Mucosa of gallbladder (tissue), 1 donor: ENCODE measurements at regions not wholly inside any gene's neighbourhood (a gene's known extent, or its start where the extent isn't known, plus 50 kb on each side); places are given as distances from the start of the nearest gene placed in this dataset.
"Not testable (repeated sequence)": the region's sequence is repeated elsewhere in the genome, so short reads cannot be mapped to it uniquely, and the experiment has no call there.

ENCODE experiments used
- DNase-seq: peaks from one replicate; pipeline ENCODE4 v3.0.0-alpha.2; 2020; ENCODE audit warnings: low spot score
- donor health status: DM: no; HTN: no; CAD: no.

DNA sequence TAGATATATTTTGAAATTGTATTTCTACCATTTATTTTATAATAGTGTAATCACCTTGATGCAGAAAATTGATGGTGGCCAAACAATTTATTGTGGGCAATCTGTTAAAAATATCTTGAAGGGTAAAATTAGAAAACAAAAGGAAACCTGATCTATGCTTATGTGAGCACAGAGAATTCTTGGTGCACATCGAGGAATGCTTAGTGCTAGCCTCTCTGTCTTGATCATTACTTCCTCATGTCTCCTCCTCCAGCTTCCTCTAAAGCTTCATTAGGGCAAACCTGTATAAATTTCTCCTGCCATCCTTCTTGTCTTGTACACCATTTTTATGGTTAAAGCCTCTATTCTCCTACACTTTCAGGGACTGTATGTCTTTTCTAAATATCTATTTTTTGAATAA, 725.8 kb downstream of the RAPGEF2 start:
- DNase-seq = no peak

DNA sequence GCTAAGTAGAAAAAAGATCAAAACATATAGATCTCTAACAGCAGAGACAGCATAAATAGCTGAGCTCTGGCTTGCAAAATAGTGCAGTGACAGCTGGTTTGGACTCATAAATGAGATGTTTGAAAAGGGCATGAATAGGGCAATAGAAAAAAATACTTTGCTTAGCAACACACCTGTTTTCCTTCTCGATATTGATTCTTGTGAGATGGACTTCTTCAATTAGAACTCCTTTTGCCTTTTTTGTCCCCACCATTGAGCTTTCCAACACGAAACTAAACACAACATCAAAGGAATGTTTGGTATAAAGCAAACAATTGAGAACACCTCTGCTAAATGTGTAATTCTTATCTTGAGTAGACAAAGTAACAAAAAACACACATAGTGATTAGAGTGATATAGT, 726.3 kb downstream of the RAPGEF2 start:
- no peak for DNase-seq

DNA sequence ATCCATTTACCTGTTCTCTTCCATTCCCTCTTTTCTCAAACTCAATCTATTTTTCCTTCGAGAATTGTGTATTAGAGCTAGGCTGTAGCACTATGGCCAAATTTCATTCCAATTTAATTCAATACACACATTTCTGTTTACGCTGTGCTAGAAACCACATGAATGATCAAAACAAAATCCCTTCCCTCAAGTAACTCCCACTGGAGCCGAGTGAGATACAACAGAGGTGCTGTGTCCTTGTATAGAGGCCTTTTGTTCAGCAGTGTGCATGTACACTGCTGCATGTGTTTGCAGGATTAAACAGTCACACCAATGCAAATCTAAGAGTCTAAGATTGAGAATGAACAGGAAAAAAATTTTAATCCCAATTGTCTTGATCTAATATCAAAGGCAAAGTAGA, 734.2 kb downstream of the RAPGEF2 start:
- DNase-seq = no peak

DNA sequence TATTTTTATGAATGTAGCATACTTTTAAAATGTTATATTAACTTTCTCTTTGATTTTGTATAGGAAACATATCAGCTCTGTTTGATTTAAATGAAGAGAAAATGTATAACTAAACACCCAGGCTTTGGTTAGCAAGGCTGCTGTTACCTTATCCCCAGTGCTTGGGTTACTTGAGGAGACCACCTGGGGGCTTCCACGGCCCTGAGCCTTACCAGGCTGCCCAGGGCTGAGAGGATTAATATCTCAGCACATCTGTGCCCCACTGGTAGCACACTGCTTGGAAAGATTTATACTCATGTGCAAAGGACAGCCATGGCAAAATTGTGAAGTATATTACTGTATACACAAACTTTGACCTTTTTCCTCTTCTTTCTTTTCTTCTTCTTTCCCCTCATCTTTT, 752.9 kb downstream of the RAPGEF2 start:
- DNase-seq = no peak

DNA sequence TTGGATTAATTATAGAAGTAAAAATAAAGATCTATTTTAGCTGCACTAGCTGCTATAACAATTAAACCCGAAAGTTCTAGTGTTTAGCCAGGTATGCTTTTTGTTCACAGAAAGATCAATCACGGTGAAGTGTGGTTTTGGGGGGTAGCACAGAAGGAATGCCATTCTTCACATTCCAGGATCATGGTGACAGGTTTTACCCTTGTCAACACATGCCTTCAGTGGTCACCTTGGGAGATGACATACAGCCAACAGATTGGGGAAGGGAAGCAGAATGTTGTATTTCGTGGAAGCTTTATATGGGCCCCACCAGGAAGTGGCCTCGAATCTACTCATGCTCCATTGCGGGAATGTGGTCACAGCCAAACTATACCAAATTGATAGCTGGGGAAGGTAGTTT, 753.6 kb downstream of the RAPGEF2 start:
- no peak for DNase-seq

DNA sequence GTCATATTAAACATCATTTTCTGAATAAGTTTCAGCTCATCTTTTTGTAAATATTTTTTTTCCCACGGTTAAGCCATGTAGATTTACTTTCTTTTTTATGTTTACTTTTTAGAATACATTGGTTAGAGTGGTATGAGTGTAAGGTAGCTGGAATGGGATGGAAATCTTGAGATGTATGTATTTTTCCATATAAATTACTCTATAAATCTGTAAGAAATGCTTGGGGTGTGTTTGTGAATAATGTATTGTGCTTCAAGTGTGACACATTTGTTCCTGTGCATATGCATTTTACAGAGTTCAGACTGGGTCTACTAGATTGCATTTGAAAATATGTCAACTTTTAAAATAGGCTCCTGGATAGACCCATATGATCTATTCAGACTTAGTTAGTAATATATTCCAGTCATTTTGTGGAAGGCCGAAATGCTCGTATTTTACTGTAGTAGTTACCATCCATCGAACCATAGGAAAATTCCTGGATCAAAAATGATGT, 756.8 kb downstream of the RAPGEF2 start:
- DNase-seq = no peak

DNA sequence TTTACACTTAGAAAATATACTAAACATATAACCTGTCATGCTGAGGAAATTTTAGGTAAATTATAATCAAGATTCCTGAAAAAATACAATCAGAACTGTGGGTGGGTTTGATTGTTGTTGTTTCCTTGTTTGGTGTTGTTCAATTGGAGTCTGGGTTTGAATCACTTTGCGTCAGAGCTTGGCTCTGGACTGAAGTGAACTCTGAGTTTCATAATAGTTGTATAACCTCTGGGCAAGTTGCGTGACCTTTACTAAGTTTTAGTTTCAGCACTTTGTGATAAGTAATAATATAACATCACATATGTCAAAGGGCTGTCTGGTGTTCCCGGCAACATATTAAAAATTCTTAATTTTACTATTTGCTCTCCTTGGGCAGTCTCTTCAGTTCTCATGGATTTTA, 758.1 kb downstream of the RAPGEF2 start:
- DNase-seq = no peak

DNA sequence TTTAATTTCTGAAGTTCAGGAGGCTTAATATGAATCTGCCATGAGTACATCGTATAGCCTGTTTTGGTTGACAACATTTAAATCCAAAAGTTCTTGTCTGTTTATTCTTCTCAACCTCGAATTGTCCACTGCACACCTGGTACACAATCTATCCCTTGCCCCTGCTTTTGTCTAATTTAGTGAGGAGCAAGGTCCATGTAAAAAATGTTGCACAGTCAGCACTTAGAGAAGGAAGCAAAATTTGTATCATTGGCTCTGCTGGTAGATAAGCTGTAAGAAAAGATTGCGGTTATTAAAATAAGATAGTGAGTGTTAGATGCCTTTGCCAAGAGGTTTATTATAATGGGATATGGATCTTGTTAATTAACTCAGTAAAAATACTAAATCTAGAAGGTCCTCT, 761.5 kb downstream of the RAPGEF2 start:
- no peak for DNase-seq

DNA sequence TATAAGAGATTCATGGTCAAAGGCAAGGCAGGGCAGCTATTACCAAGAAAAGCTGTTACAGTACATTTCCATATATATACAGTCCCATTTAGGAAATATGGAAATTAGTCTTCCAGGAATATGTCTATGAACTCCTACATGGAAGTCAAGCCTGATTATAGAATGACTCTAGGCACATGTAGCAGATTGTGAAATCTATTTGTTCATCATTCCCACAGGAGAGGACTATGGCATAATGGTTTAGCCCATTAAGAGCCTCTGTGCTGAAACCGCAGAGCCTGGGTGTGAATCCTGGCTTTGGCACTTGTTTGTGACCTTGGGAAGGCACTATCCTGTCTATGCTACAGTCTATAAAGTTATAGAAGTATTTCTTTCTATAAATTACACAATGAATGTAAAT, 764.8 kb downstream of the RAPGEF2 start:
- no peak for DNase-seq

DNA sequence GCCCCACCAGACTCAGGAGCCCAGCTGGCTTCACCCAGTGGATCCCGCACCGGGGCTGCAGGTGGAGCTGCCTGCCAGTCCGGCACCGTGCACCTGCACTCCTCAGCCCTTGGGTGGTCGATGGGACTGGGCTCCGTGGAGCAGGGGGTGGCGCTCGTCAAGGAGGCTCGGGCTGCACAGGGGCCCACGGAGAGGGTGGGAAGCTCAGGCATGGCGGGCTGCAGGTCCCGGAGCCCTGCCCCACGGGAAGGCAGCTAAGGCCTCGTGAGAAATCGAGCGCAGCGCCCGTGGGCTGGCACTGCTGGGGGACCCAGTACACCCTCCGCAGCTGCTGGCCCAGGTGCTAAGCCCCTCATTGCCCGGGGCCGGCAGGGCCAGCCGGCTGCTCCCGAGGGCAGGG, 766.1 kb downstream of the RAPGEF2 start:
- not testable (repeated sequence) for DNase-seq

DNA sequence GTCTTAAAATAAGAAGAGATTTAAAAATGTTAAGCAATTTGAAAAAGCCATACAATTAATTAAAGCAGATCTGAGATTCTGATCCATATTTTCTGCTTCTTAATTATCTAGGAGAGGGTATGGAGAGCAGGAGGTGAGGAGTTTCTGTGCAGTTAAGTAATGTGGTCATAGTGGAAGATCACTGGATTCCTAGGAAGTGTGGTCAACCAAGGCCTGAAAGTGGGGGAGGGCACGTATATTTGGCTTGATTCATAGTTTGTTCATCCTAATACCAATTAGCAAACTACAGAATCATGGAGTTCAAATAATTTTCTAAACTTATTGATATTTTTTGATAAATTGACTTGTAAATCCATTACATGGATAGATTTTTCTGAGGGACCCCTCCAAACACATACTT, 768.3 kb downstream of the RAPGEF2 start:
- DNase-seq = no peak

DNA sequence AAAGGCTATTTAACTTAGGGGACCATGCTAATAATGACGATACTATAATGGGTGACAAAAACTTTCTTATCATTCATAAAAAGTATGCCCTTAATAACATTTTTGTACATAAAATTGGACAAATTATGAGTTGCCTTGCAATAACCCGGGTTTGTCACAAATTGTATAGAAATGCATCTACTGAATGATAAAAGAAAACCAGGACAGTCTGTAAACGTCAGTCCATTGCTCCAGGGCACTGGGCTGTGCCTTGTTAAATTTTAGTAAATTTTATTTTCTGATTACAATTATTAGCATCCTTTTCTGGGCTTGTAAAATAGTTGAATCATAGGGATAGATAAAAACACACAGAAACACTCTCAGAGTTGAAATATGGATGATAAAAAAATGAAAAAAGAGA, 778.3 kb downstream of the RAPGEF2 start:
- DNase-seq = no peak

DNA sequence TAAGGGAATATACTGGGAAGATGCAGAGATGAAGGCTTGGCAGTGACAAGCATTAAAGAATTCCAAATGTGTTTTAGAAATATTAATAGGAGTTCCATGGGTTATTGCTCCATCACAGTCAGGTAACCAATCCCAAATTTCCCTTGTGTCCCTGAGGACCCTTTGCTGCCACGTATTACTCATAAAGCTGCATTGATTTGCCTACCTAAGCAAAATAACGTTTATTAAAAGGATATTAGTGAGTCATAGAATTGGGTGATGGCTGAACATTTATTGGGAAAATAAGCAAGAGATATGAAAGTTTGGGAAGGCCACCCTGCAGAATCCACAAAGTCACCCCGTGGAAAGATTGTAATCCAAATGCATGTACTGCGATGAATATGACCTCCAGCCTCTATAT, 782.1 kb downstream of the RAPGEF2 start:
- DNase-seq = no peak

DNA sequence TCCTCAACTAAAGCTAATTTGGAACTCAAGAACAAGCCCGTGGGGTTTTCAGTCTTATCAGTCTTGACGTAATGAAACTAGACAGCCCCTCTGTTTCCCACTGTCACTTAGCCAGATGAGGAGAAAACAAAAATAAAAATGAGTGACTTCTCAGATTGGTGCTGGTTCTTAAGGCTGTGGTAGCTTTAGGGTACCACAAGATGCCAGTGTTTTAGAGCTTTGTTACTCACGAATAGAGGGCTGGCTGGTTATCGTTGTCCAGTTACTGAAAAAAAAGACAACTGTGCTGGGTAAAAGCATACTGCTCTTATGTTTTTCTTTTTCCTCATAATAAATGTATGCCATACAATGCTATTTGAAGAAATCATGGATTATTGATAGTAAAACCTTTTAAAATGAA, 796.7 kb downstream of the RAPGEF2 start:
- no peak for DNase-seq

DNA sequence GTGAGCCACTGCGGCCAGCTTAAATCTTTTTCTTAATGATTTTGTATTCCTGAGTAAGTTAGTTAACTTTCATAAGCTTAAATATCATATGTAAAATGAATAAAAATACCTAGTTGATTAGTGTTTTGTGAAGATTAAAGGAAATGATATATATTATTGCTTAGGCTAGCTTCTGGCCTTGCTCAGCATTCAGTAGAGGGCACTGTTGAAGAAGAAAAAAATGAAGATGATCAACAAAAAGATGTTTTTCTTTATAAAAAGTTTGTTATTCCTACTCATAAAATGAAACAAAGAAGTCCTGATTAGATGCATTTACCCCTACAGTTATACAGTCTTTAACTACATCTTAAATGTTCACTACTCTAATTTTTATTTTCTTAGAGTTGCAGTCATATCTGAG, 797.7 kb downstream of the RAPGEF2 start:
- no peak for DNase-seq

DNA sequence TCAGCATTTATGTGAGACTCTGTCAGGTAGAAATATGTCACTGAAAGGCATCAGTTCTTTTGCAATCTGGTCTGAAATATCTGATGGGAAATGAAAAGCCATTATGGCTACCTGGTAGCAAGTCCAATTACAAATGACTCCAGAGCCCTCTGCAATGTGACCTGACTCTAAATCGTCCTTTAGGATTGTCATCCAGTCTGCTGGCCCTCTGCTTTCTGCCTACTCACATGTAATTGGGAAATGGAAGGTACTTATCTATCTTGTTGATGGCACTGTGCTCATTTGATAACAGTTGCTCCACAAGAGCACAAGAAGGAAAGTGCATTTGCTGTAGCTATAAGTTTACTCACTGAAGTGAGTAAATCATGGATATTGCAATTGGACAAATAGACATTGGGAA, 799.8 kb downstream of the RAPGEF2 start:
- DNase-seq = no peak

DNA sequence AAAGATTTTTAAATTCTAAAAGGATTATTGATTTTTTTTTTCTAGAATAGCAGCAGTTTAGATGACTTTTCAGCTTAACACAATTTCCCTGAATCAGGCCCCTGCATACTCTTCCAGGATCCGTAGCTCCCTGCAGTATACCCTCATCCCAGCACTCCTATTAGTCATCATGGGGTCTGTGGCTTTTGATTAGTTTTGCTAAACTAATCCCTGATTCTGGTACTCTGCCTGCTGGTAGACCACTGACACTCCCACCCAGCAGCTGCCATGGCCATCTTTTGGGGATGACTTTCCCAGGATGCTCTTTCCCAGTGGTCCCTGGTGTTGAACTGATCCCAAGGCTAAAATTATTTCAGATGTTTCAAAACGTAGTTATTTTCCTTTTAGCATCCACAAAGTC, 802.0 kb downstream of the RAPGEF2 start:
- DNase-seq = no peak

DNA sequence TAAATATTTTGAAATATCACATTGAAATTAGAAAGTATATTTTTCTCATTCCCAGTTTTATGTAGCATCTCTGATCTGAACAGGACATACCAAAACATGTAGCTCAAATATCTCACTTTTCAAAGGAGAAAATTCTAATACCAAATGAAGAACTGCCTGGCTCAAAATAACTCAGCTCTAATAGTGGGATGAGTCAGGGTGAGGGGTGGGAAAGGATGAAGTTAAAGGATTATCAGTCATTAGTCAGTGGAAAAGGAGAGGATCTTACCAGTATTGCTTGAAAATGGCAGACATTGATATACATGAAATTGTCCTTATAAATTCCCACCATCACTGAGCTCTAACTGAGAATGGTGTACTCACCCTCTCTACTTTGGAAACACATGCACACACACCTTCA, 803.2 kb downstream of the RAPGEF2 start:
- DNase-seq = no peak

DNA sequence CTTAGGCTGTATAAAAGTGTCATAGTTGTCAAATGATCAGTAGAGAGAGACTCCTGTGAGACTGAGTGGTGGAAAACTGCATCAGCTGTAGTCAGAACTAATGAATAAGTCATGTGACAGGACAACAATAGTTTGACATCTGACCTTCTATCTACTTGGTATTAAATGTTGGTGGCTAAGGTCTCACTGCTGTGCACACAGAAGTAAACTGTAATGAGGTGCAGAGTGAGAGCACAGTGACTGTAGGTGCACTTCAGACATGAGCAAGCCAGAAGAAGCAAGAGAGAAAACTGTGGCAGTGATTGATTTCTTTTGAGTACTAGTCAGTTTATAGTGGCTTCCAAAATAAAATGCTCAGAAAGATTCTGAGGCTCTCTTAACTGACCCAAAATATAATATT, 803.6 kb downstream of the RAPGEF2 start:
- no peak for DNase-seq

DNA sequence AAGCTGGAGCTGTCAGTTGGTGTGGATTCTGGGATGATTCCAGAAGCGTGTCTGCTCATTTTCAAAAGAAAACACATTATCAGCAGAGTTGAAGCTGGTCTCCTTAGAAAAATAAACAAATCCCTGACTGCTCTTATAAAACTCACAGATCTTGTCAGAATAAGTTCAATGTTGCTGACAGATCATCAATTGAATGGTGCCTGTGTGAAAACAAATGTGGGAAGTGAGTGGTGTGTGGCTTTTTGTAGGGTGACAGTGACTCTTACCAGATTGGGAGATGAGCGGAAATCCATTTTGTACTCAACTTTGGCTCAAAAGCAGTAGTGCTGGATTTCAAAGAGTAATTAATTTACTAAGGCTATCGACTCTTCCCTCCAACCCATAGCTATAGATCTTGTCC, 807.8 kb downstream of the RAPGEF2 start:
- no peak for DNase-seq

DNA sequence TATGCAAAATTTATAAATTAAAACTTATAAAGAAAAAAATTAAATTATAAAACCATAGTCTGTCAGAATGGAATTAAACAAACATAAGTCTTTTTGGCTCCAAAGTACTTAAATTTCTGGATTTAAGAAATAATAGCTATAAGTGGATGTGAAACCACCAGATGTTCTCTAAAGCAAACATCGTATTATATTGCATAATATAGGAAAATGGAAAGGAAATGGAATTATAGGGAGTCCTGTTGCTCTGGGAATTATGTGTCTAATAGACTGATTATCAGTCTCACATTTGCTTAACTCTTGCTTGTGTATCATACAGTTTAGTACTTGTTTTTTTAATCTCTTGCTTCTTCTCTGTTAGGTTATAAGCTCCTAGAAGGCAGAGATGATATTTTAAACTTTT, 819.2 kb downstream of the RAPGEF2 start:
- no peak for DNase-seq

DNA sequence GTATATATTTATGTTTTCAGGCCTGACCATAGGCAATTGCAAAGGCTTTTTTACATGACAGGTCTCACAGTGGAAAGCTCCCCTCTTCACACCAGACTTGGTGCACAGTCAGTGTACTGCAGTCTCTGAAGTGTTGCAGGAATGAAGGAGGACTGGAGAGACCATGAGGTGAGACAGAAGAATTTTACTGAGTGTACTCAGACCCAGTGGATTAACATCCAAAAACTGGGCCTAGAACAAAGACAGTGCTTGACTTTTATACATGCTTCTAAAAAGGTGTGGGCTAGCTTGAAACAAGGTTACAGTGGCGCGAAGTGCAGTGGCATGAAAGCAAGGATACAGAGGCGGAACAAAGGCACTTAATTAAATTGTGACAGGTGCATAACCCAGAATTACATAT, 822.9 kb downstream of the RAPGEF2 start:
- DNase-seq = no peak

DNA sequence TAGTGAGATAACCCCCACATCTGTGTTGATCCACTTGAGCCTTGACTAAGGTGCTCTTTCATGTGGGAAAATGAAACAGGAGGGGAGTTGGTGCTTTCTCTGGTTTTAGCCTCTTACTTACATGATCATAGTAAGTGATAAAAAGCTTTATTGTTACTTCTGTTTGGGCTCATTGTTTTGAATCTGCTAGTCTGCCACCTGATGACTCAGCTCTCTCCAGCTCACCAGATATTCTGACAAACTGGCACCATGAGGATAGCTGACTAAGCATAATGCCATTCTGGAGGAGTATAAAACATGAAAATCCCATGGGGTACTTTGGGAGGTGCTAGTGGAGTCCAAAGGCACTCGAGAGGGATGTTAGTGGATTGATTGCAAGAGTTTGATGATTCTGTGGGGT, 824.0 kb downstream of the RAPGEF2 start:
- no peak for DNase-seq

DNA sequence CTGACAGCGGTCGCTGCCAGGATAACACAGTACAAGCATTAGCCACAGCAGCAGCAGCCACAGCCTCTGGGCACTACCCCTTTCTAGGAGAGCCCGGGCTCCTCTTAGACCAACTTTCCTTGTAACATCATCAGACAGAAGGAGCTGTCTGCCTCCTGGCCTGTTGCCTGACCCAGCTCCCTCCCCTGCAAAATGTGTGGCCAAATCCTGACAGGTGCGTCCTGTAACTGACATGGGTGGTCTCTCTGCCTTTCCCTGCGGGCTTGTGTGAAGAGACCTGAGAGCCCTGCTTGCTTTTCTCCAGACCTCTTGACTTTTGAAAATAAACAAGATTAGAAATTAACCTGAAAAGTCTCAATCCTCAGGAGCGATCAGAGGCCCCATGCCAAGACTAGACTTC, 824.9 kb downstream of the RAPGEF2 start:
- no peak for DNase-seq

DNA sequence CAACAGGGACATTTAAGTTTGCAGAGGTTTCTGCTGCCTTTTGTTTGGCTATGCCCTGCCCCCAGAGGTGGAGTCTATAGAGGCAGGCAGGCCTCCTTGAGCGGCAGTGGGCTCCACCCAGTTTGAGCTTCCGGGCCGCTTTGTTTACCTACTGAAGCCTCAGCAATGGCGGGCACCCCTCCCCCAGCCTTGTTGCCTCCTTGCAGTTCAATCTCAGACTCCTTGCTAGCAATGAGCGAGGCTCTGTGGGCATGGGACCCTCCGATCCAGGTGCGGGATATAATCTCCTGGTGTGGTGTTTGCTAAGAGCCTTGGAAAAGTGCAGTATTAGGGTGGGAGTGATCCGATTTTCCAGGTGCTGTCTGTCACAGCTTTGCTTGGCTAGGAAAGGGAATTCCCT, 831.7 kb downstream of the RAPGEF2 start:
- DNase-seq = not testable (repeated sequence)
